Kidney capillary endothelial cell (primary cell): ENCODE measurements at regions not wholly inside any gene's neighbourhood (a gene's known extent, or its start where the extent isn't known, plus 50 kb on each side); places are given as distances from the start of the nearest gene placed in this dataset.
A peak's percentile ranks its signal among the peaks of the same experiment; 100 is the strongest.
"Not testable (repeated sequence)": the region's sequence is repeated elsewhere in the genome, so short reads cannot be mapped to it uniquely, and the experiment has no call there.

Source experiments
- DNase-seq: peaks from one replicate; pipeline ENCODE4 v3.0.0-alpha.2; 2018; ENCODE audit warnings: low spot score

- peak; percentile 81 for DNase-seq
Measured at GRCh38 chr3:150300852-150301517, 107.1 kb upstream of the TSC22D2 start.

GRCh38 chr3:150300388-150300787 is 107.7 kb upstream of the TSC22D2 start:
- peak; percentile 79 for DNase-seq

- DNase-seq: no peak
Measured at GRCh38 chr3:150299201-150299600, 108.9 kb upstream of the TSC22D2 start.

- DNase-seq: no peak
Measured at GRCh38 chr3:150296966-150297365, 111.1 kb upstream of the TSC22D2 start.

- DNase-seq: no peak
Measured at GRCh38 chr3:150296123-150296735, 111.9 kb upstream of the TSC22D2 start.

GRCh38 chr3:150293401-150294001 is 114.6 kb upstream of the TSC22D2 start:
- no peak for DNase-seq

- DNase-seq: no peak
Measured at GRCh38 chr3:150292891-150293290, 115.2 kb upstream of the TSC22D2 start.

GRCh38 chr3:150291515-150291914 is 116.6 kb upstream of the TSC22D2 start:
- no peak for DNase-seq

- DNase-seq: peak; percentile 51
Measured at GRCh38 chr3:150286390-150287147, 121.5 kb upstream of the TSC22D2 start.

GRCh38 chr3:150285601-150286000 is 122.5 kb upstream of the TSC22D2 start:
- no peak for DNase-seq

GRCh38 chr3:150278843-150279381 is 129.2 kb upstream of the TSC22D2 start:
- DNase-seq: no peak

- no peak for DNase-seq
Measured at GRCh38 chr3:150278195-150278594, 129.9 kb upstream of the TSC22D2 start.

GRCh38 chr3:150277444-150277843 is 130.7 kb upstream of the TSC22D2 start:
- DNase-seq: no peak

- no peak for DNase-seq
Measured at GRCh38 chr3:150275941-150276340, 132.2 kb upstream of the TSC22D2 start.

- DNase-seq: no peak
Measured at GRCh38 chr3:150274372-150274771, 133.7 kb upstream of the TSC22D2 start.

GRCh38 chr3:150273396-150273795 is 134.7 kb upstream of the TSC22D2 start:
- DNase-seq: no peak

- no peak for DNase-seq
Measured at GRCh38 chr3:150271591-150271960, 136.5 kb upstream of the TSC22D2 start.

- DNase-seq: no peak
Measured at GRCh38 chr3:150270883-150271590, 137.1 kb upstream of the TSC22D2 start.

- DNase-seq: not testable (repeated sequence)
Measured at GRCh38 chr3:150270444-150270843, 137.7 kb upstream of the TSC22D2 start.

GRCh38 chr3:150269526-150269925 is 138.6 kb upstream of the TSC22D2 start:
- no peak for DNase-seq

- no peak for DNase-seq
Measured at GRCh38 chr3:150268426-150269391, 139.4 kb upstream of the TSC22D2 start.
